Testis (tissue), 2 donors: ENCODE measurements at regions not wholly inside any gene's neighbourhood (a gene's known extent, or its start where the extent isn't known, plus 50 kb on each side); places are given as distances from the start of the nearest gene placed in this dataset.

Source experiments
- DNase-seq: peaks from one replicate; pipeline ENCODE4 v3.0.0-alpha.2; 2019
- H3K27ac ChIP-seq, 2 donors: fragments of 200-600 bp; sonication (generic); one replicate each; pipeline ENCODE4 v1.5.1; 2019
- H3K27me3 ChIP-seq: fragments of 200-600 bp; sonication (generic); one replicate; pipeline ENCODE4 v1.5.1; 2019
- H3K36me3 ChIP-seq: fragments of 200-600 bp; sonication (generic); one replicate; pipeline ENCODE4 v1.5.1; 2017; ENCODE audit warnings: low read depth; ENCODE audit errors: missing control alignments
- H3K4me1 ChIP-seq: fragments of 200-600 bp; sonication (generic); one replicate; pipeline ENCODE4 v1.5.1; 2019
- H3K4me3 ChIP-seq, 2 donors: fragments of 200-600 bp; sonication (generic); one replicate each; pipeline ENCODE4 v1.5.1; 2017 to 2019
- H3K9me3 ChIP-seq: fragments of 200-600 bp; sonication (generic); one replicate; pipeline ENCODE4 v1.5.1; 2017
- POLR2A ChIP-seq: fragments of 450-650 bp; IDR thresholded peaks from one replicate; pipeline ENCODE4 v1.6.1; 2017; ENCODE audit warnings: antibody characterized with exemption, mild to moderate bottlenecking, moderate library complexity
- WGBS, 2 donors: methylation state at CpG; one replicate each; pipeline ENCODE4 v1.1.5; 2018; 5-methylcytosine and 5-hydroxymethylcytosine counted together
- intact Hi-C: fragments of 100-400 bp; cut with DNase I; formaldehyde crosslinking; loops from one replicate; pipeline ENCODE4 v1.15.1; 2023; ENCODE audit warnings: low total_unique reads
- TF ChIP-seq, protein P1 (sequence below), 3 experiments: fragments of 450-650 bp in 2 of 3; fragments of 200-600 bp in 1 of 3; sonication (generic) in 1 of 3; IDR thresholded peaks; one replicate each; pipeline ENCODE4 v1.5.1; 2016 to 2019; ENCODE audit warnings: antibody characterized with exemption in 3 of 3, mild to moderate bottlenecking in 2 of 3, moderate library complexity in 1 of 3

- Histone ChIP-seq H3K36me3 (no peaks in the 10 kb centered on the region), H3K4me3 (no peak overlapping the region), H3K27me3 (no peaks in the 10 kb centered on the region), H3K27ac (no peak overlapping the region), H3K9me3 (no peaks in the 10 kb centered on the region), H3K4me1 (no peaks in the 10 kb centered on the region)
- DNase-seq: no peak
- TF ChIP-seq, protein P1, sequence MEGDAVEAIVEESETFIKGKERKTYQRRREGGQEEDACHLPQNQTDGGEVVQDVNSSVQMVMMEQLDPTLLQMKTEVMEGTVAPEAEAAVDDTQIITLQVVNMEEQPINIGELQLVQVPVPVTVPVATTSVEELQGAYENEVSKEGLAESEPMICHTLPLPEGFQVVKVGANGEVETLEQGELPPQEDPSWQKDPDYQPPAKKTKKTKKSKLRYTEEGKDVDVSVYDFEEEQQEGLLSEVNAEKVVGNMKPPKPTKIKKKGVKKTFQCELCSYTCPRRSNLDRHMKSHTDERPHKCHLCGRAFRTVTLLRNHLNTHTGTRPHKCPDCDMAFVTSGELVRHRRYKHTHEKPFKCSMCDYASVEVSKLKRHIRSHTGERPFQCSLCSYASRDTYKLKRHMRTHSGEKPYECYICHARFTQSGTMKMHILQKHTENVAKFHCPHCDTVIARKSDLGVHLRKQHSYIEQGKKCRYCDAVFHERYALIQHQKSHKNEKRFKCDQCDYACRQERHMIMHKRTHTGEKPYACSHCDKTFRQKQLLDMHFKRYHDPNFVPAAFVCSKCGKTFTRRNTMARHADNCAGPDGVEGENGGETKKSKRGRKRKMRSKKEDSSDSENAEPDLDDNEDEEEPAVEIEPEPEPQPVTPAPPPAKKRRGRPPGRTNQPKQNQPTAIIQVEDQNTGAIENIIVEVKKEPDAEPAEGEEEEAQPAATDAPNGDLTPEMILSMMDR (IDR thresholded peaks at IDR 0.05): no peak
- TF ChIP-seq POLR2A: no peak
- intact Hi-C loops: no loop called here
Observed at GRCh38 chr1:75058424-75058823, 75.8 kb upstream of the LHX8 start.

- DNase-seq: no peak
- Histone ChIP-seq H3K27me3 (no peaks in the 10 kb centered on the region), H3K4me1 (no peaks in the 10 kb centered on the region), H3K27ac (no peak overlapping the region), H3K9me3 (no peaks in the 10 kb centered on the region), H3K36me3 (no peaks in the 10 kb centered on the region), H3K4me3 (no peak overlapping the region)
- intact Hi-C loops: no loop called here
- 93 to 95% methylated on average over 1 of the region's 1 CpG for WGBS, 2 donors
- TF ChIP-seq, protein P1 (IDR thresholded peaks at IDR 0.05): no peak
Observed at GRCh38 chr1:75062111-75062510, 72.1 kb upstream of the LHX8 start.

DNA sequence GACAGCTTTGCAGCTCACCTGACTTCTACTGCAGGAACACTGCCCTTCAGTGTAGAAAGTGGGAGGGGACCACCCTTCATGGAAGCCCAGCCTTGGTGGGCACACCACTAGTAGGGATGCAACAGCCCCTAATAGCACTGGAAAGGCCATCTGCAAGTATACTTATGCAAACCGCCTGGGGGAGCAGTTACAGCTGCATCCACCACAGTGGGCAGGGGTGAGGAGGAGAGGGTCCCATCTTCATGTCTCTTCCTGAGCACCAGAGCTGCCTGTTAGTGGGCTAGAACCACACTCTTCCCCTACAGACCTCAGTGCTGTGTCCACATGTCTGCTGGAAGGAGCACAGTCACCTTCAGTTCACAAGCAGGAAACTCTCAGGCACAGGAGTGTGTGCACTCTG is 66.2 kb upstream of the LHX8 start:
- intact Hi-C loops: no loop called here
- no peak overlapping the region for H3K27ac ChIP-seq
- H3K4me3 ChIP-seq: no peak overlapping the region
- no peak for DNase-seq
- no peaks in the 10 kb centered on the region for H3K27me3 ChIP-seq
- 83% methylated on average over 1 of the region's 1 CpG; no CpG with 5 or more reads in 1 of the 2 donors for WGBS, 2 donors
- H3K36me3 ChIP-seq: no peaks in the 10 kb centered on the region
- TF ChIP-seq, protein P1 (IDR thresholded peaks at IDR 0.05): no peak
- TF ChIP-seq POLR2A: no peak
- H3K9me3 ChIP-seq: no peaks in the 10 kb centered on the region
- H3K4me1 ChIP-seq: no peaks in the 10 kb centered on the region

- no peak for DNase-seq
- Histone ChIP-seq H3K9me3 (no peaks in the 10 kb centered on the region), H3K27ac (no peak overlapping the region), H3K4me3 (no peak overlapping the region), H3K27me3 (no peaks in the 10 kb centered on the region), H3K4me1 (no peaks in the 10 kb centered on the region), H3K36me3 (no peaks in the 10 kb centered on the region)
- TF ChIP-seq POLR2A: no peak
- TF ChIP-seq, protein P1 (IDR thresholded peaks at IDR 0.05): no peak
- intact Hi-C loops: no loop called here
- WGBS, 2 donors: 30 to 35% methylated on average over 4 of the region's 4 CpGs
Observed at GRCh38 chr1:75074831-75075395, 59.3 kb upstream of the LHX8 start.

- Histone ChIP-seq H3K27me3 (no peaks in the 10 kb centered on the region), H3K27ac (no peak overlapping the region), H3K36me3 (no peaks in the 10 kb centered on the region), H3K9me3 (no peaks in the 10 kb centered on the region), H3K4me1 (no peaks in the 10 kb centered on the region), H3K4me3 (no peak overlapping the region)
- DNase-seq: no peak
- 51 to 60% methylated on average over 4 of the region's 4 CpGs for WGBS, 2 donors
- TF ChIP-seq, protein P1 (IDR thresholded peaks at IDR 0.05): no peak
- TF ChIP-seq POLR2A: no peak
- intact Hi-C loops: no loop called here
Observed at GRCh38 chr1:75079538-75080290, 54.5 kb upstream of the LHX8 start.
